ENCODE measurements at regions not wholly inside any gene's neighbourhood (a gene's known extent, or its start where the extent isn't known, plus 50 kb on each side); places are given as distances from the start of the nearest gene placed in this dataset.

- DNase-seq (ENCODE audit: low spot score) = no peak
Observed at GRCh38 chrX:39893417-39894338, 204.1 kb downstream of the BCOR start.

GRCh38 chrX:39894683-39895082 is 203.1 kb downstream of the BCOR start:
- DNase-seq (ENCODE audit: low spot score) = no peak

- no peak for DNase-seq (ENCODE audit: low spot score)
Observed at GRCh38 chrX:39895218-39896110, 202.3 kb downstream of the BCOR start.

GRCh38 chrX:39896951-39897740 is 200.6 kb downstream of the BCOR start:
- no peak for DNase-seq (ENCODE audit: low spot score)

- DNase-seq (ENCODE audit: low spot score) = no peak
Observed at GRCh38 chrX:39897741-39898097, 200.0 kb downstream of the BCOR start.

GRCh38 chrX:39898147-39898546 is 199.6 kb downstream of the BCOR start:
- DNase-seq (ENCODE audit: low spot score) = no peak

GRCh38 chrX:39899059-39899458 is 198.7 kb downstream of the BCOR start:
- DNase-seq (ENCODE audit: low spot score) = no peak

- DNase-seq (ENCODE audit: low spot score) = no peak
Observed at GRCh38 chrX:39899856-39900776, 197.6 kb downstream of the BCOR start.

GRCh38 chrX:39900777-39901170 is 197.0 kb downstream of the BCOR start:
- no peak for DNase-seq (ENCODE audit: low spot score)

GRCh38 chrX:39903343-39903742 is 194.4 kb downstream of the BCOR start:
- no peak for DNase-seq (ENCODE audit: low spot score)

- DNase-seq (ENCODE audit: low spot score) = no peak
Observed at GRCh38 chrX:39903937-39904336, 193.8 kb downstream of the BCOR start.

- DNase-seq (ENCODE audit: low spot score) = no peak
Observed at GRCh38 chrX:39904816-39905537, 192.8 kb downstream of the BCOR start.

- no peak for DNase-seq (ENCODE audit: low spot score)
Observed at GRCh38 chrX:39905538-39905891, 192.2 kb downstream of the BCOR start.

- DNase-seq (ENCODE audit: low spot score) = no peak
Observed at GRCh38 chrX:39905946-39906345, 191.8 kb downstream of the BCOR start.

GRCh38 chrX:39907964-39908661 is 189.6 kb downstream of the BCOR start:
- DNase-seq (ENCODE audit: low spot score) = peak; percentile 33

- DNase-seq (ENCODE audit: low spot score) = no peak
Observed at GRCh38 chrX:39909996-39910395, 187.8 kb downstream of the BCOR start.

- peak; percentile 33 for DNase-seq (ENCODE audit: low spot score)
Observed at GRCh38 chrX:39910651-39911050, 187.1 kb downstream of the BCOR start.

GRCh38 chrX:39911278-39911897 is 186.4 kb downstream of the BCOR start:
- no peak for DNase-seq (ENCODE audit: low spot score)

GRCh38 chrX:39912126-39912525 is 185.6 kb downstream of the BCOR start:
- DNase-seq (ENCODE audit: low spot score) = no peak
